Heart left ventricle (tissue), 16 donors: ENCODE measurements at regions not wholly inside any gene's neighbourhood (a gene's known extent, or its start where the extent isn't known, plus 50 kb on each side); places are given as distances from the start of the nearest gene placed in this dataset.
A peak's percentile ranks its signal among the peaks of the same experiment; 100 is the strongest.

Experiments used
- ATAC-seq, 4 donors: fragments of 200-7000 bp; cut with Tn5 transposase; one replicate each; pipeline ENCODE4 v1.9.1; 2020 to 2022; ENCODE audit warnings: moderate library complexity in 4 of 4, mild to moderate bottlenecking in 3 of 4, moderate number of reproducible peaks in 1 of 4
- DNase-seq, 5 donors: peaks; one replicate each; pipeline ENCODE4 v3.0.0-alpha.2; 2020
- H3K27ac ChIP-seq, 12 donors: fragments of 200-600 bp; sonication (generic) in 4 of 12; one replicate each; pipeline versions ENCODE4 v1.5.0 to v1.8.0; 2016 to 2022; ENCODE audit warnings: mild to moderate bottlenecking in 2 of 12
- H3K27me3 ChIP-seq, 9 donors: fragments of 200-600 bp; sonication (generic) in 2 of 9; one replicate each; pipeline versions ENCODE4 v1.5.1 to v1.8.0; 2016 to 2022; ENCODE audit warnings: mild to moderate bottlenecking in 3 of 9
- H3K36me3 ChIP-seq, 9 donors: fragments of 200-600 bp; sonication (generic) in 2 of 9; one replicate each; pipeline versions ENCODE4 v1.5.0 to v1.8.0; 2018 to 2022; ENCODE audit warnings: mild to moderate bottlenecking in 2 of 9
- H3K4me1 ChIP-seq, 12 donors: fragments of 200-600 bp; sonication (generic) in 4 of 12; one replicate each; pipeline versions ENCODE4 v1.5.0 to v1.8.0; 2016 to 2022; ENCODE audit warnings: mild to moderate bottlenecking in 3 of 12
- H3K4me3 ChIP-seq, 12 donors: fragments of 200-600 bp; sonication (generic) in 4 of 12; one replicate each; pipeline versions ENCODE4 v1.5.0 to v1.8.0; 2017 to 2022; ENCODE audit warnings: mild to moderate bottlenecking in 9 of 12, moderate library complexity in 4 of 12
- H3K9me3 ChIP-seq, 12 donors: fragments of 200-600 bp; sonication (generic) in 4 of 12; one replicate each; pipeline versions ENCODE4 v1.5.0 to v1.8.0; 2016 to 2022; ENCODE audit warnings: mild to moderate bottlenecking in 1 of 12
- CTCF ChIP-seq, 12 donors: fragments of 200-600 bp; sonication (generic) in 4 of 12; IDR thresholded peaks; one replicate each; pipeline versions ENCODE4 v1.5.0 to v1.8.0; 2018 to 2022; ENCODE audit warnings: antibody characterized with exemption in 12 of 12, mild to moderate bottlenecking in 5 of 12
- POLR2A ChIP-seq, 2 donors: fragments of 450-650 bp; IDR thresholded peaks; one replicate each; pipeline ENCODE4 v1.6.1; 2017; ENCODE audit warnings: antibody characterized with exemption in 2 of 2, mild to moderate bottlenecking in 2 of 2, moderate library complexity in 2 of 2
- WGBS, 4 donors: extraction: QIAGEN DNeasy Blood & Tissue Kit in 2 of 4; methylation state at CpG; one replicate each; pipeline versions ENCODE4 v1.1.5 to v1.1.7; 2013 to 2018; 5-methylcytosine and 5-hydroxymethylcytosine counted together
- intact Hi-C, 10 donors: fragments of 100-400 bp; cut with DNase I; formaldehyde crosslinking; loops; one replicate each; pipeline versions ENCODE4 v1.11.1 to v1.14.2; 2022
- donor health status: ischemic (EF 13 %, LVEDD 7.1; RV severe dilation, severe dysfunction).
- donor health status: healthy with polysubstance abuse.
- donor health status: DM: no; HTN: yes; CAD: no.
- donor health status: DM: no; HTN: no; CAD: no.
- donor health status: ischemic (EF 25% LVEDD 6.9; RV normal size, moderate dysfunction).
- donor health status: ischemic (EF 25% LVEDD 5.7; RV mildly dilated, moderate dysfunction).
- donor health status: healthy.
- donor health status: DM: yes; HTN: yes; CAD: no.
- donor health status: ischemic (EF 35%, LVEDD 5.7; RV mildly dilated, moderate dysfunction).
- donor health status: nonischemic (EF 11% LVEDD 7.7; RV severe dilation, severe dysfunction).
- donor health status: DM: yes; HTN: yes; CAD: no.
- donor health status: PGD.
- donor health status: ischemic (EF 29% LVEDD 5.4; RV normal size, mild dysfunction).
- donor health status: nonischemic (EF 23%, LVEDD 6.1; RV moderate dilation, normal function).

GRCh38 chr10:117078168-117078837, 59.8 kb downstream of the VAX1 start:
- no peaks in the 10 kb centered on the region for H3K36me3 ChIP-seq
- H3K9me3 ChIP-seq: no peaks in the 10 kb centered on the region
- H3K4me3 ChIP-seq: no peak overlapping the region
- intact Hi-C loops: no loop called here
- no peak for DNase-seq
- peaks cover 0 to 4% (median 0%) of the 10 kb centered on the region in 9 donors for H3K27me3 ChIP-seq
- ATAC-seq: no peak
- no peak overlapping the region for H3K27ac ChIP-seq
- TF ChIP-seq POLR2A (IDR thresholded peaks at IDR 0.05): no peak
- no peak for TF ChIP-seq CTCF (IDR thresholded peaks at IDR 0.05)
- peaks cover 0 to 14% (median 0%) of the 10 kb centered on the region in 12 donors for H3K4me1 ChIP-seq
- WGBS, 4 donors: 76 to 86% (median 80%) methylated on average over 7 of the region's 7 CpGs

- DNase-seq (no peak), ATAC-seq (no peak)
- 84 to 91% (median 87%) methylated on average over 1 of the region's 1 CpG for WGBS, 4 donors
- Histone ChIP-seq H3K27me3 (peaks cover 0 to 7% (median 0%) of the 10 kb centered on the region in 9 donors), H3K9me3 (no peaks in the 10 kb centered on the region), H3K27ac (no peak overlapping the region), H3K4me3 (no peak overlapping the region), H3K4me1 (peaks cover 0 to 18% (median 0%) of the 10 kb centered on the region in 12 donors), H3K36me3 (no peaks in the 10 kb centered on the region)
- TF ChIP-seq CTCF (IDR thresholded peaks at IDR 0.05) (no peak), POLR2A (IDR thresholded peaks at IDR 0.05) (no peak)
- intact Hi-C loops: no loop called here
Measured at GRCh38 chr10:117075064-117075463, 63.0 kb downstream of the VAX1 start.

- H3K27ac ChIP-seq: no peak overlapping the region
- no peaks in the 10 kb centered on the region for H3K9me3 ChIP-seq
- H3K36me3 ChIP-seq: no peaks in the 10 kb centered on the region
- no peak for ATAC-seq
- intact Hi-C loops: no loop called here
- no peak for DNase-seq
- TF ChIP-seq CTCF (IDR thresholded peaks at IDR 0.05) (no peak), POLR2A (IDR thresholded peaks at IDR 0.05) (no peak)
- H3K27me3 ChIP-seq: peaks cover 0 to 7% (median 0%) of the 10 kb centered on the region in 9 donors
- H3K4me1 ChIP-seq: peaks cover 0 to 18% (median 0%) of the 10 kb centered on the region in 12 donors
- H3K4me3 ChIP-seq: no peak overlapping the region
- WGBS, 4 donors: 26 to 32% (median 28%) methylated on average over 2 of the region's 2 CpGs
Measured at GRCh38 chr10:117074621-117075020, 63.4 kb downstream of the VAX1 start.

- no peak overlapping the region for H3K27ac ChIP-seq
- peak in 1 of 5 donors; percentile 8 for DNase-seq
- WGBS, 4 donors: 63 to 73% (median 68%) methylated on average over 6 of the region's 6 CpGs
- ATAC-seq: no peak
- H3K4me3 ChIP-seq: no peak overlapping the region
- no peaks in the 10 kb centered on the region for H3K9me3 ChIP-seq
- peaks cover 0 to 18% (median 0%) of the 10 kb centered on the region in 12 donors for H3K4me1 ChIP-seq
- intact Hi-C loops: no loop called here
- no peaks in the 10 kb centered on the region for H3K36me3 ChIP-seq
- TF ChIP-seq POLR2A (IDR thresholded peaks at IDR 0.05): no peak
- no peak for TF ChIP-seq CTCF (IDR thresholded peaks at IDR 0.05)
- peaks cover 0 to 7% (median 0%) of the 10 kb centered on the region in 9 donors for H3K27me3 ChIP-seq
Measured at GRCh38 chr10:117071286-117072050, 66.5 kb upstream of the SHTN1 start.
